Brain pericyte (primary cell): ENCODE measurements at regions not wholly inside any gene's neighbourhood (a gene's known extent, or its start where the extent isn't known, plus 50 kb on each side); places are given as distances from the start of the nearest gene placed in this dataset.
"Not testable (repeated sequence)": the region's sequence is repeated elsewhere in the genome, so short reads cannot be mapped to it uniquely, and the experiment has no call there.

ENCODE experiments used
- DNase-seq: peaks from one replicate; pipeline ENCODE4 v3.0.0-alpha.2; 2012; ENCODE audit warnings: low read depth, low spot score

GRCh38 chr6:132142768-132143167, 191.6 kb upstream of the CCN2 start:
- DNase-seq: no peak

- DNase-seq: no peak
Measured at GRCh38 chr6:132142308-132142707, 191.1 kb upstream of the CCN2 start.

- DNase-seq: no peak
Measured at GRCh38 chr6:132140189-132140588, 189.0 kb upstream of the CCN2 start.

GRCh38 chr6:132139611-132140010, 188.4 kb upstream of the CCN2 start:
- no peak for DNase-seq

- no peak for DNase-seq
Measured at GRCh38 chr6:132136981-132137380, 185.8 kb upstream of the CCN2 start.

GRCh38 chr6:132135409-132135808, 184.2 kb upstream of the CCN2 start:
- no peak for DNase-seq

- no peak for DNase-seq
Measured at GRCh38 chr6:132133736-132134445, 182.7 kb upstream of the CCN2 start.

GRCh38 chr6:132132924-132133639, 181.9 kb upstream of the CCN2 start:
- DNase-seq: no peak

GRCh38 chr6:132132422-132132821, 181.2 kb upstream of the CCN2 start:
- DNase-seq: no peak

- DNase-seq: peak; percentile 81
Measured at GRCh38 chr6:132131758-132132157, 180.6 kb upstream of the CCN2 start.

- no peak for DNase-seq
Measured at GRCh38 chr6:132131351-132131750, 180.2 kb upstream of the CCN2 start.

GRCh38 chr6:132130626-132131298, 179.6 kb upstream of the CCN2 start:
- DNase-seq: no peak

GRCh38 chr6:132128424-132128823, 177.3 kb upstream of the CCN2 start:
- DNase-seq: no peak

- no peak for DNase-seq
Measured at GRCh38 chr6:132126150-132126549, 175.0 kb upstream of the CCN2 start.

GRCh38 chr6:132122871-132123270, 171.7 kb upstream of the CCN2 start:
- peak; percentile 98 for DNase-seq

GRCh38 chr6:132122176-132122575, 171.0 kb upstream of the CCN2 start:
- no peak for DNase-seq

- no peak for DNase-seq
Measured at GRCh38 chr6:132118144-132118543, 167.0 kb upstream of the CCN2 start.

- no peak for DNase-seq
Measured at GRCh38 chr6:132115714-132116366, 164.7 kb upstream of the CCN2 start.

- DNase-seq: no peak
Measured at GRCh38 chr6:132114201-132114825, 163.1 kb upstream of the CCN2 start.

GRCh38 chr6:132109752-132110151, 158.6 kb upstream of the CCN2 start:
- not testable (repeated sequence) for DNase-seq

GRCh38 chr6:132107896-132108295, 156.7 kb upstream of the CCN2 start:
- no peak for DNase-seq

GRCh38 chr6:132101535-132101934, 150.4 kb upstream of the CCN2 start:
- DNase-seq: no peak
